ENCODE measurements at regions not wholly inside any gene's neighbourhood (a gene's known extent, or its start where the extent isn't known, plus 50 kb on each side); places are given as distances from the start of the nearest gene placed in this dataset.

DNA sequence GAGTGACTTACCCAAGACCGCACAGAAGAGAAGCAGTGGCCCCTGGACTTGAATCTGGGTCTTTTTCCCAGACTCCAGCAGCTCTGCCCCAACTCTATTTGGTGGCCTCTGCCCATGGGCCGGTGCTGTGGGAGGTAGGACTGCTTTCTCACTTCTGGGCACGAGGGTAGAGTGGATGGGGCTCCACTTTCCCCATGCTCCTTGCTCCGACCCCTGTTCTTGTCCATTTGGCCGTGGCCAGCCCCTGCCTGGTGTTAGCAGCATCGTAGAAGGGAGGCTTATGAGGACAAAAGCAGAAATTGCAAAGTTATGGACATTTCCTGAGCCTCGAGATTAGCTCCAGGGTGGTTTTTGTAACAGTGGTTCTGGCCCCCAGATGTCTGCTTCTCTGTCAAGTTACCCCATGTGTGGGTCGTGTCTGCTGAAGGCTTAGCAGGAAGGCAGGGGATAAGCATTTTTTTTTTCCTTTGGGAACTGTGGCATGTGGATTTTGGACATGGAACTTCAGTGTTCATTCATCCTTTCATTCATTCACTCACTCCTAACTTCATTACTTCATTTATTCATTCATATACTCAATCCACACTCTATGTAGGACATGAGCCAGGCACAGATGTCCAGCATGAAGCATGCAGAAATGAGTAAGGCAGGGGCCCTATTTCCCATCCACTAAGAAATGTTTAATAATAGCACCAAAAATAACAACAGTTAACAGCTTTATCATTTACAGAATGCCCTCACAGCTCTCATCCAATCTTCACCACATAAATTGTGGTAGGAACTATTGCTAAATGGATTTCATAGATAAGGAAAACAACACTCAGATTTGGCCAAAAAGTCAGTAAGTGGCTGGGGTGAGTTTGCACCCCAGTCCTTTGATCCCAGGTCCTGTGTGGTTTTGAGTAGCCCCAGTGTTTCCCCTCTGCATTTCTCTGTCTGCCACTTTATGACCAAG is 180.5 kb downstream of the OPA1 start:
- TF ChIP-seq, protein P1, sequence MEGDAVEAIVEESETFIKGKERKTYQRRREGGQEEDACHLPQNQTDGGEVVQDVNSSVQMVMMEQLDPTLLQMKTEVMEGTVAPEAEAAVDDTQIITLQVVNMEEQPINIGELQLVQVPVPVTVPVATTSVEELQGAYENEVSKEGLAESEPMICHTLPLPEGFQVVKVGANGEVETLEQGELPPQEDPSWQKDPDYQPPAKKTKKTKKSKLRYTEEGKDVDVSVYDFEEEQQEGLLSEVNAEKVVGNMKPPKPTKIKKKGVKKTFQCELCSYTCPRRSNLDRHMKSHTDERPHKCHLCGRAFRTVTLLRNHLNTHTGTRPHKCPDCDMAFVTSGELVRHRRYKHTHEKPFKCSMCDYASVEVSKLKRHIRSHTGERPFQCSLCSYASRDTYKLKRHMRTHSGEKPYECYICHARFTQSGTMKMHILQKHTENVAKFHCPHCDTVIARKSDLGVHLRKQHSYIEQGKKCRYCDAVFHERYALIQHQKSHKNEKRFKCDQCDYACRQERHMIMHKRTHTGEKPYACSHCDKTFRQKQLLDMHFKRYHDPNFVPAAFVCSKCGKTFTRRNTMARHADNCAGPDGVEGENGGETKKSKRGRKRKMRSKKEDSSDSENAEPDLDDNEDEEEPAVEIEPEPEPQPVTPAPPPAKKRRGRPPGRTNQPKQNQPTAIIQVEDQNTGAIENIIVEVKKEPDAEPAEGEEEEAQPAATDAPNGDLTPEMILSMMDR (IDR thresholded peaks at IDR 0.05), result no peak
- no peak for TF ChIP-seq POLR2A (IDR thresholded peaks at IDR 0.05)
